ENCODE measurements at regions not wholly inside any gene's neighbourhood (a gene's known extent, or its start where the extent isn't known, plus 50 kb on each side); places are given as distances from the start of the nearest gene placed in this dataset.
"Not testable (repeated sequence)": the region's sequence is repeated elsewhere in the genome, so short reads cannot be mapped to it uniquely, and the experiment has no call there.

GRCh38 chr9:129561594-129562281 lies 59.2 kb downstream of the C9orf50 start:
- no peak for DNase-seq

- DNase-seq, result no peak
Observed at GRCh38 chr9:129560881-129561306, 60.0 kb downstream of the C9orf50 start.

GRCh38 chr9:129559506-129559881 lies 61.4 kb downstream of the C9orf50 start:
- DNase-seq, result no peak

- DNase-seq, result no peak
Observed at GRCh38 chr9:129558551-129559505, 62.1 kb downstream of the C9orf50 start.

- no peak for DNase-seq
Observed at GRCh38 chr9:129558063-129558550, 62.8 kb downstream of the C9orf50 start.

GRCh38 chr9:129557192-129558036 lies 63.5 kb downstream of the C9orf50 start:
- DNase-seq, result no peak

GRCh38 chr9:129556491-129557191 lies 64.3 kb downstream of the C9orf50 start:
- DNase-seq, result no peak

- DNase-seq, result no peak
Observed at GRCh38 chr9:129555512-129556215, 65.2 kb downstream of the C9orf50 start.

- no peak for DNase-seq
Observed at GRCh38 chr9:129554649-129555048, 66.3 kb downstream of the C9orf50 start.

GRCh38 chr9:129553277-129553676 lies 67.6 kb downstream of the C9orf50 start:
- DNase-seq, result no peak

- DNase-seq, result no peak
Observed at GRCh38 chr9:129552064-129552463, 68.8 kb downstream of the C9orf50 start.

GRCh38 chr9:129551393-129551973 lies 69.4 kb downstream of the C9orf50 start:
- DNase-seq, result no peak

GRCh38 chr9:129550977-129551376 lies 69.9 kb downstream of the C9orf50 start:
- DNase-seq, result not testable (repeated sequence)

- no peak for DNase-seq
Observed at GRCh38 chr9:129550199-129550839, 70.6 kb downstream of the C9orf50 start.

GRCh38 chr9:129549684-129550083 lies 71.2 kb downstream of the C9orf50 start:
- no peak for DNase-seq

- DNase-seq, result no peak
Observed at GRCh38 chr9:129549139-129549538, 71.8 kb downstream of the C9orf50 start.

- no peak for DNase-seq
Observed at GRCh38 chr9:129548571-129549135, 72.2 kb downstream of the C9orf50 start.

- no peak for DNase-seq
Observed at GRCh38 chr9:129547869-129548570, 72.9 kb downstream of the C9orf50 start.

GRCh38 chr9:129547063-129547462 lies 73.8 kb downstream of the C9orf50 start:
- DNase-seq, result no peak

- DNase-seq, result not testable (repeated sequence)
Observed at GRCh38 chr9:129545876-129546275, 75.0 kb downstream of the C9orf50 start.
